ENCODE measurements at regions not wholly inside any gene's neighbourhood (a gene's known extent, or its start where the extent isn't known, plus 50 kb on each side); places are given as distances from the start of the nearest gene placed in this dataset.

GRCh38 chr16:26606381-26607150 is 460.2 kb upstream of the C16orf82 start:
- Histone ChIP-seq H3K27ac (ENCODE audit: extremely low read depth, low read depth, low read length) (no peak overlapping the region), H3K36me3 (ENCODE audit: control insufficient read depth, insufficient read depth, low read length) (no peaks in the 10 kb centered on the region), H3K9ac (ENCODE audit: insufficient read depth in 1 of 2, low read depth in 2 of 2, low read length in 2 of 2) (no peak overlapping the region), H2AFZ (ENCODE audit: low read depth, low read length) (no peak overlapping the region), H3K4me3 (no peak overlapping the region), H3K9me3 (replicated peaks; ENCODE audit: control insufficient read depth, insufficient read depth, low read depth, low read length) (no peaks in the 10 kb centered on the region), H3K4me2 (ENCODE audit: insufficient read depth, low read length) (no peak overlapping the region), H3K27me3 (ENCODE audit: control insufficient read depth in 2 of 2, insufficient read depth in 2 of 2, low read length in 2 of 2) (0 out of 5 replicates have a peak, but pooled peaks cover 0 to 6% of the 10 kb centered on the region in 2 experiments), H3K79me2 (ENCODE audit: control insufficient read depth, insufficient read depth, low read length) (no peaks in the 10 kb centered on the region), H3K4me1 (replicated peaks in 1 of 2; ENCODE audit: control insufficient read depth in 2 of 2, insufficient read depth in 2 of 2, low read length in 2 of 2) (no peaks in the 10 kb centered on the region), H4K20me1 (replicated peaks; ENCODE audit: control insufficient read depth, insufficient read depth, low read length) (no peaks in the 10 kb centered on the region), H3K9me1 (ENCODE audit: control insufficient read depth, insufficient read depth, low read length) (no peaks in the 10 kb centered on the region)
- no peak for DNase-seq (ENCODE audit: extremely low read depth in 1 of 4, low spot score in 3 of 4)
- POLR2A ChIA-PET = no interaction called here
- no peak for ATAC-seq
- 0% methylated on average over 3 of the region's 3 CpGs for WGBS (ENCODE audit: insufficient coverage, low coverage, missing lambda C conversion rate)
- no peak for TF ChIP-seq DACH1 (IDR thresholded peaks at IDR 0.05; ENCODE audit: partially characterized antibody)
- TF ChIP-seq C11orf30 (IDR thresholded peaks at IDR 0.05; ENCODE audit: low read depth) = no peak
- TF ChIP-seq, protein P1, sequence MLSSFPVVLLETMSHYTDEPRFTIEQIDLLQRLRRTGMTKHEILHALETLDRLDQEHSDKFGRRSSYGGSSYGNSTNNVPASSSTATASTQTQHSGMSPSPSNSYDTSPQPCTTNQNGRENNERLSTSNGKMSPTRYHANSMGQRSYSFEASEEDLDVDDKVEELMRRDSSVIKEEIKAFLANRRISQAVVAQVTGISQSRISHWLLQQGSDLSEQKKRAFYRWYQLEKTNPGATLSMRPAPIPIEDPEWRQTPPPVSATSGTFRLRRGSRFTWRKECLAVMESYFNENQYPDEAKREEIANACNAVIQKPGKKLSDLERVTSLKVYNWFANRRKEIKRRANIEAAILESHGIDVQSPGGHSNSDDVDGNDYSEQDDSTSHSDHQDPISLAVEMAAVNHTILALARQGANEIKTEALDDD (IDR thresholded peaks at IDR 0.05) = no peak
- TF ChIP-seq, protein P2, sequence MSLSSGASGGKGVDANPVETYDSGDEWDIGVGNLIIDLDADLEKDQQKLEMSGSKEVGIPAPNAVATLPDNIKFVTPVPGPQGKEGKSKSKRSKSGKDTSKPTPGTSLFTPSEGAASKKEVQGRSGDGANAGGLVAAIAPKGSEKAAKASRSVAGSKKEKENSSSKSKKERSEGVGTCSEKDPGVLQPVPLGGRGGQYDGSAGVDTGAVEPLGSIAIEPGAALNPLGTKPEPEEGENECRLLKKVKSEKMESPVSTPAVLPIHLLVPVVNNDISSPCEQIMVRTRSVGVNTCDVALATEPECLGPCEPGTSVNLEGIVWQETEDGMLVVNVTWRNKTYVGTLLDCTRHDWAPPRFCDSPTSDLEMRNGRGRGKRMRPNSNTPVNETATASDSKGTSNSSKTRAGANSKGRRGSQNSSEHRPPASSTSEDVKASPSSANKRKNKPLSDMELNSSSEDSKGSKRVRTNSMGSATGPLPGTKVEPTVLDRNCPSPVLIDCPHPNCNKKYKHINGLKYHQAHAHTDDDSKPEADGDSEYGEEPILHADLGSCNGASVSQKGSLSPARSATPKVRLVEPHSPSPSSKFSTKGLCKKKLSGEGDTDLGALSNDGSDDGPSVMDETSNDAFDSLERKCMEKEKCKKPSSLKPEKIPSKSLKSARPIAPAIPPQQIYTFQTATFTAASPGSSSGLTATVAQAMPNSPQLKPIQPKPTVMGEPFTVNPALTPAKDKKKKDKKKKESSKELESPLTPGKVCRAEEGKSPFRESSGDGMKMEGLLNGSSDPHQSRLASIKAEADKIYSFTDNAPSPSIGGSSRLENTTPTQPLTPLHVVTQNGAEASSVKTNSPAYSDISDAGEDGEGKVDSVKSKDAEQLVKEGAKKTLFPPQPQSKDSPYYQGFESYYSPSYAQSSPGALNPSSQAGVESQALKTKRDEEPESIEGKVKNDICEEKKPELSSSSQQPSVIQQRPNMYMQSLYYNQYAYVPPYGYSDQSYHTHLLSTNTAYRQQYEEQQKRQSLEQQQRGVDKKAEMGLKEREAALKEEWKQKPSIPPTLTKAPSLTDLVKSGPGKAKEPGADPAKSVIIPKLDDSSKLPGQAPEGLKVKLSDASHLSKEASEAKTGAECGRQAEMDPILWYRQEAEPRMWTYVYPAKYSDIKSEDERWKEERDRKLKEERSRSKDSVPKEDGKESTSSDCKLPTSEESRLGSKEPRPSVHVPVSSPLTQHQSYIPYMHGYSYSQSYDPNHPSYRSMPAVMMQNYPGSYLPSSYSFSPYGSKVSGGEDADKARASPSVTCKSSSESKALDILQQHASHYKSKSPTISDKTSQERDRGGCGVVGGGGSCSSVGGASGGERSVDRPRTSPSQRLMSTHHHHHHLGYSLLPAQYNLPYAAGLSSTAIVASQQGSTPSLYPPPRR (CRISPR knock-in tag; IDR thresholded peaks at IDR 0.05; ENCODE audit: borderline replicate concordance) = no peak
- TF ChIP-seq ZKSCAN3 (CRISPR knock-in tag; IDR thresholded peaks at IDR 0.05) = no peak
- TF ChIP-seq ZFPM2 (CRISPR knock-in tag; IDR thresholded peaks at IDR 0.05) = no peak
- TF ChIP-seq MED1 (CRISPR knock-in tag; IDR thresholded peaks at IDR 0.05; ENCODE audit: borderline replicate concordance) = no peak
- TF ChIP-seq KAT2B (IDR thresholded peaks at IDR 0.05; ENCODE audit: low read depth, low read length) = no peak
- TF ChIP-seq SMC3 (conservative IDR thresholded peaks at IDR 0.05; ENCODE audit: insufficient read depth, low read depth, low read length) = no peak
- no peak for TF ChIP-seq RFX5 (IDR thresholded peaks at IDR 0.05; ENCODE audit: low read depth, low read length)
- TF ChIP-seq TGIF2 (CRISPR knock-in tag; IDR thresholded peaks at IDR 0.05) = no peak
- no peak for FAIRE-seq
- CTCF ChIA-PET (ENCODE audit: low intra/inter-chr PET ratio) = no interaction called here
- intact Hi-C loops (cut with micrococcal nuclease) = no loop called here
- in situ Hi-C loops (cut with MboI) = no loop called here
- no TSS peak for BruUV-seq (replicated peaks)
